Stimulated activated naive CD4-positive, alpha-beta T cell (primary cell): ENCODE measurements at regions not wholly inside any gene's neighbourhood (a gene's known extent, or its start where the extent isn't known, plus 50 kb on each side); places are given as distances from the start of the nearest gene placed in this dataset.
A peak's percentile ranks its signal among the peaks of the same experiment; 100 is the strongest.

Source experiments
- DNase-seq, 6 experiments: peaks; one replicate each; lab custom pipeline; 2025; lab: John Stamatoyannopoulos, UW

DNA sequence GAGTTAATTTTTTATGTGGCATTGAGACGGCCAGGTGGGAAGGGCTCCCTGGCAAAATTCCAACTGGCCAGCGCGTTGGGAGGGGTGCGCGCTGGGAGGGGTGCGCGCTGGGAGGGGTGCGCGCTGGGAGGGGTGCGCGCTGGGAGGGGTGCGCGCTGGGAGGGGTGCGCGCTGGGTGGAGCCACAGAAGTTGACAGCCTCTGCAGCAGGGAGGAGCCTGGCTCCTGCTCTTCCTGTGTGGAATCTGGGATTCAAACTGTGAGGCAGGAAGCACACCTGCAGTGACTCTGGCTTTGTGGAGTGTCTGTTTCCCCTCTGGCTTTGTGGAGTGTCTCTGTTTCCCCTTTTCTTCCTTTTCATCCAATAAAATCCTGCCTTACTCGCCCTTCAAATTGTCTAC is 147.9 kb upstream of the CBLN2 start:
- DNase-seq: no peak

DNA sequence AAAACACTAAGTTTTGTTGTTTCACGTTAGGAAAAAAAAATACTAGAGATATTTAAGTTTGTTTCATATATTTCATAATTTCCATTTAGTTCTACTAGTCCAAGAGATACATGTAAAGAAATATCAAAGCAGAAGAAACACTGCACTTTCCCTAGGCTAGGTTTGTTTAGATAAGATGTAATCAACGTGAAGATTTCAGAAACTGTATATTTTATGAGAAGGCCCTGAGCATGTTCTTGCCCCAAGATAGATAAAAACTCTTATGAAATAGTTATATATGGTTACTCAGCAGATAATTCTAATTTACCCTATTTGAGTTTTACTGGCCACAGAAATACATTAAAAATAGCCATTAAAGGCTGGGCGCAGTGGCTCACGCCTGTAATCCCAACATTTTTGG is 143.6 kb upstream of the CBLN2 start:
- DNase-seq: no peak

DNA sequence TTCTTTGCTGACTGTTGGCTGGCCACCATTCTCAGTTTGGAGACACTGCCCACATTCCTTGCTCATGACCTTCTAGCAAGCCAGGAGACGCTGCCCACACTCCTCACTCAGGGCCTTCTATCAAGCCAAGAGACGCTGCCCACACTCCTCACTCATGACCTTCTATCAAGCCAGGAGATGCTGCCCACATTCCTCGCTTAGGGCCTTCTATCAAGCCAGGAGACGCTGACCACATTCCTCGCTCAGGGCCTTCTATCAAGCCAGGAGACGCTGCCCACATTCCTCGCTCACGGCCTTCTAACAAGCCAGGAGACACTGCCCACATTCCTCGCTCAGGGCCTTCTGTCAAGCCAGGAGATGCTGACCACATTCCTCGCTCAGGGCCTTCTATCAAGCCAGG is 131.3 kb upstream of the CBLN2 start:
- no peak for DNase-seq

DNA sequence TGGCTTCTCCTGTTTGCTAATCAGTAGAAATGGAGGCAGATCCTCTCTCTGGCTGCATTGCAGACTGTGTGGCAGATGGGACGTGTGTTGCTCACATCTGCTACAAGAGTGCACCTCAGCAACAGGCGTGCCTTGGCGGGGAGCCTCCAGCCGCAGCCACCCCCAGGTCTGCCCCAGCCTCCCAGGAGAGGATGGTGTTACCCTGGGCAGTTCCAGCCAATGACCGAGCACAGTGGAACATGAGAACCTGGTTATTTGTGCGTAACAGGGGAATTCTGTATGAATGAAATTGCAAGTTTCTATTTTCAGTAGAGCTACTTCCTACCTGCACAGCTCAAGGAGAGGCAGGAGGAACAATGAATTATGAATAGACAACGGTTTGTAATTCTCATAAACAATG is 130.6 kb upstream of the CBLN2 start:
- DNase-seq: no peak

DNA sequence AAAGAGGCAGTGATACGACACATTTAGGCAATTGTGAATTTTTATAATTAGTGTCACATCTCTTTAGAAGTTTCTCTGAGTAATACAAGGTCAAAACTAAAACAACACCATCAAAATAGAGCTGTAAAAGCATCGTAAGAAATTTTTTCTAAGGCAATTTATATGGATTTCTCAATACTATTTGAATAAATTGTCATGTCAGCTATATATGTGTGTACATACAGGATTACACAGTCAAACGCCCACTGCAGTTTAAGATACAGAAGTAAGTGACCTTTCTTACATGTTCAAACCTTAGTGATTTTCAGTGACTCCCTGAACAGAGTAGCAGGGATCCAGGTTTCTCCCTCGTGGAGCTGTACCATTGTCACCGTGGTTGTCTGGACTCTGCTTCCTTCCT is 129.1 kb upstream of the CBLN2 start:
- DNase-seq: no peak

DNA sequence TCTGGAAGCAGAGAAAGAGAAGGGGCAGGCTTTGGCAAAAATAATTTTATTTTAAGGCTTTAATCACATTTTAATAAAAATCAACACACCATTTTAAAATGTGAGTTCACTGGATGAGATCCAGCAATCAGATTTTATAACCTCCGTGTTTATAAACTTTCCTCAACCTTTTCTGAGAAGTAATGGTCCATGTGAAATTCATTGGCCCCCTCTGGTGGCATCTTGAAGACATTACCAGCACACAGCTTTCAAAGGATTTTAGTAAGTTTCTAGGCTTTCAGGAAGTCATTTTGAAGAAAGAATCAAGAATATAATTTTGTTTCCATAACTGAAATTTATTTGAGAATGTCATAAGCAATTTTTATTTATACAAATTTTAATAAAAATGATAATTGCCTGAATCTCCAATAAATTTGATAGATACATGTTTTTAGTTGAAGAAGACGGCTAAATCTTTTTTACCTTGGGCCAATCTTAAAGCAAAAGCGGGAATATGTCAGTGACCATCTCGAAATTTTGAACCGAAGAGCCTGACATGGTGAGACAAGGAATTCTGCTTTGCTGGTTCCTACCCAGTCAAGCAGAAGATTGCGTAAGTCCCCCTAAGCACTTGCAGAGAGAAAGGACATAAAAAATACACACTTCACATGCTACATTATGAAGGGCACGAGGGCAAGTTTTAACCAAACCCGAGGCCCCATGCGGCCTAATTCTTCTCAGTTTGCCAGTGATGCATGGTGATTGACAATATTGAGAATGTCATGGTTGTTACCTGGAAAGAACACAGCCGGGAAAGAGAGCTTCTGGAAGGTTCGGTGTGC is 128.4 kb upstream of the CBLN2 start:
- peak in 1 of 6 experiments; percentile 6 for DNase-seq

DNA sequence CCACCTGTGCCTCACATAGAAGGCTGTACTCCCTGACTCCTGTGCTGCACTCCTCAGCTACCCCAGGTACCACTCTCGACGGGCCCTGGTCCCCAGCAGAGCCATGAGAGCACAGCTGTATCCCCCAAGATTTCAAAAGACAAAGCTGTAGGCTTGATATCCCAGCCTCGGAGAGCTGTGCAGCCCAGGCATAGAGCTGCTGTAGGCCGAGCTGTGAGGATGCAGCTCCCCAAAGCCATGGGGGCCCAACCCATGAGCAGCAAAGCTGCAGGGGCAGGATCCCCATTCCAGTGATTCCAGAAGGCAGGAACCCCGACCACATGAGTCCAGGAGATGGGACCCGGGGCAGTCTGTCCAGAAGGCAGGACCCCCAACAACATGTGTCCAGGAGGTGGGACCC is 123.8 kb upstream of the CBLN2 start:
- no peak for DNase-seq

DNA sequence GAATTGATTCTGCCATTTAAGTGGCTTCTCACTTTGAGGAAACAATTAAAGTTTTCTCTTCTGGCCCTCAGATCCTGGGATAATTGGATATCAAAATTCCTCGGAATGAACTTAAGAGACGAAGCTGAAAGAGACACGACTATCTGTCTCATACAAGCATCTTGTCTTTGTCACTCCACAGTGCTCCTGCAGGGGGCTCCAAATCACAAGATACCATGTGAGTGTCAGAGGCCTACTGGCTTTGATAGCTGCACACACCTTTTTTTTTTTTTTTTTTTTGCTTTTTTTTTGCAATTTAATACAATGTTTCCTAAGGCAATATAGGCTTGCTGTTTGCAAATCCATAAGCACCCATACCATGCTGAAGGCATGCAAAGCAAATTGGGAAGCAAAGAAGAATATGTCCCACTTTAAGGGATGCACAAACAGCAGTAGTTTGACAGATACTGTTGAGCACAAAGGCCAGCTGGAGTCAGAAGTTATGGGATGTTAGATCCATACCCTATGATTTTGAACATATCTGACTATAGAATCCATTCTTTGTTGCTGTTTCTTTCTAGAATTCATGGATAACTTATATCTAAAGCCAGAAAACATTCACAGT is 109.0 kb upstream of the CBLN2 start:
- peak in 1 of 6 experiments; percentile 1 for DNase-seq

DNA sequence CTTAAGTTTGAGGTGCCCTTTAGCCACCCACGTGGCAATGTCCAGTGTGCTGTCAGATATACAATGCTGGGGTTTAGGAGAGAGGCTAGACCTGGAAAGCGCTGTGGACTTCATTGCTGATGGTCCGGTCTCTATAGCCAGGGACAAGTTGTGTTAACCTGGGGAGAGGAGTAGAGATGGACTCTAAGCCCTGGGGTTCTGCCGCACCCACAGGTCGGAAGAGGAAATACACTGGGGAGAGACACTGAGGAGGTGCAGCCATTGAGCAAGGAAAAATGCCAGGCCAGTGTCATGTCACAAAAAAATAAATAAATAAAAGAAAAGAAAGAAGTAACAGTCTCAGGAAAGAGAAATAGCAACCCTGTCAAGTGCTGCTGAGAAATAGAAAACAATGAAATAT is 106.9 kb upstream of the CBLN2 start:
- no peak for DNase-seq

DNA sequence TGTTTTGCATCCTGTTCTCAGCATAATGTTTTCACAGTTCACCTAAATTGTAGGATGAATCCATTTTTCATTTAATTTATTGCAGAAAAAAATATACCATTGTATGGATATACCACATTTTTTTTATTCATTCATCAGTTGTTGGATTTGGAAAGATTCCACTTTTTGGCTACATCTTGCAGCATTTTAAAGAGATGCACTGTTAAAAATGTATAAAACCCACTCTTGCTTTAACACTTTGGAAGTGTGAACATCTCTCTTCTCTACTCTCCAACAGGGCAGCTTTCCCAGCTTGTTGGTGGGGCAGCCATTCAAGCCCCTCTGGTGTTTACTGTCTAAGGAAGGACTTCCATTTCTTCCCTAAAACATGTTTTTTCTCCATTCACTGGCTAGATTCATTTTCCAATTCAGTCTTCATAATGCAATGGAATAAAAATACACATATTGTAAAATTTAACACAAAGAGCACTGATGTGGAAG is 104.4 kb upstream of the CBLN2 start:
- DNase-seq: no peak

DNA sequence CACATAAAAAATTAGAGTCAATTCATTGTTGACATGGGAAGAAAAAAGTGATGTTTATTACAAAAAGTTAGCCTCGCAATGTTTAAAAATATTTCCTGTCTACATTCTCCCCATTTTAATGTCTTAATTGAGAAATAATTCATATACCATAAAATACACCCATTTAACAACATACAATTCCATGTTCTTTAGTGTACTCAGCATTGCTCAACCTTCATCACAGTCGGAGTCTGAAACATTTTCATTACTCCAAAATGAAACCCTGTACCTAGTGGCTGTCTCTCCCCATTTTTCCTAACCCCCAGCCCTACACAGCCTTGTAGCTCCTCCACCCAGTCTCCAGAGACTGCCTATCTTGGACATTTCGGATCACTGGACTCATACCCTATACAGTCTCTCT is 103.9 kb upstream of the CBLN2 start:
- DNase-seq: no peak

DNA sequence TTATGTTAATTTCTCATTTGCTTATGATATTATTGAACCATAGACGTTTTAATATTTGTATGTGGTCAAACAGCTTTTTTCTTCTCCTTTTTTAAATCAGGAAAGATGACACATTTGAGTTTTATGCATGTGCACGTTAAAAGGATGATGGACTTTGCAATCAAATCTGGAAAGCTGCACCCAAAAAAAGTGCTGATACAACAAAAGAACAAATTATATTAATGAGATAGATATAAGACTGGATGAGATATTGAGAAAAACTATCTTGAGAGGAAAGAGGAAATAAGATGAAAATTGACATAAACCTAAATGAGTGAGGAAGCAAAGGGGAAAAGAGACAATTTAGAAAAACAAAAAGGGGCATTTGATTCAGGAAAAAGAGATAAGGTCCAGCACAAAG is 96.4 kb upstream of the CBLN2 start:
- no peak for DNase-seq

DNA sequence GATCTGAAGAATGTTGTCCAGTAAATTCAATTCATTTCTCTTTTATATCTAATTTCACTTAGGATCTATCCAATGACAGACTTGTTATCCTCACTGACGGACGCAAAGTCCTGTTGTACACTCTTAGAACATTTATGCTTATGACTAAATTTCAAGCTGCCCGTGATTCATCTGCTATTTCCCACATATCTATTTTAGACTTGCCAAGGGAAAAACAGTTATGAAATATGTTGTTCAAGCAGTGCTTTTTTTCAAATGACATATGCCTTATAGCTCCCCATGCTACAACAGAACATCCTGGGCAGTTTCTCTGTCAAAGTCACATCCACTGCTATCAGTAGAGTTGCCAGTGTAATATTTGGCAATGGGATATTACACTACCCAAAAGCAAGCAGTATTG is 94.2 kb upstream of the CBLN2 start:
- no peak for DNase-seq

DNA sequence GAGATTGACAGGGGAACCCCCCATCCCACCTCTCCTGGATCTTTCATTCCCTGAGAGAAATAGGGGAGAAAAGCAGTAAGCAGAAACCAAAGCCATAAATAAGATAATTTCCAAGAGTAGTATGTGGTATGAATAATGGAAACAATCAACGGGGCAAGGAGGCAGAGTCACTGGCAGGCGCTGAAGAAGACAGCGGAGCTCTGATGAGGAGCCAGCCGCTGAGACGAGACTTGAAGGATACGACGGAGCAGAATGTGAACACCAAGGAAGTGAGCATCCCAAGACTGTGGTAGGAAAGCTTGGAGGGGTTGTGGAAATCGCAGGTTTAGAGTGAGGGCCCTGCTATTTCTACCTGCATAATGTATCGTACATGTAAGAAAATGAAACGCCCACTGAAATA is 93.6 kb upstream of the CBLN2 start:
- no peak for DNase-seq

DNA sequence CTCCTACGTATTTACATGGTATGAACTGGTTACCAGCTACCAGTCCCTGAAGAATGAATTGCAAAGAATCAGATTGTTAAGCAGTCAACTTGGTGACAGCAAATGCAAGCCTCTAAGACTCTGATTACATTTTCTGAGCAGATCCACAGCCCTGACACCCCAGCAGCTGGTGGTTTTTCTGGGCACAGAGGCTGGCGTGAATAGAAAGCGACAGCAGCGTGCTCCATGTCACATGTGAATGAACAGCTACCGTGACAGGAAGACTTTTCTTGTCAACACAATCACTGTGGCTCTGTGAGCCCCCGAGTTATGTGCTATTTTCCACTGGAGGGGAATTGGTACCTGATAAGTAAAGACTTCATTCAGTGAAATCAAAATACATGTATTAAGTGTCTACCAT is 93.2 kb upstream of the CBLN2 start:
- no peak for DNase-seq

DNA sequence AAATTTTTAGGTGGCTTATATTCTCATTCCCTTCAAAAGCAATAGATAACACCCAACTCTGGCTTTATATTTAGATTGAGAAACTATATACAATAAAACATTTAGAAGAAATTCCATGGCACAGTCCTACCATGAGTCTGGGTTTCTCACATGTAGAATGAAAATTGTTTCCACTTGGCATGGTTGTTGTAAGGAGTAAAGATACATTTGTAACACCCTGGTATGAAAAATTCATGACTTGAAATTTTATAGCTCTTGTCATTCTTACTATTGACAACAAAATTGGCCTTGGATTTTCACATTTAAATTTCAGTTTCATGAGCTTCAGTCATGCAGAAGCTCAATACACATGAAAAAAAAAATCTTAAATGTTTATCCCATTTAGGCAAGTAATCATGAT is 92.5 kb upstream of the CBLN2 start:
- no peak for DNase-seq

DNA sequence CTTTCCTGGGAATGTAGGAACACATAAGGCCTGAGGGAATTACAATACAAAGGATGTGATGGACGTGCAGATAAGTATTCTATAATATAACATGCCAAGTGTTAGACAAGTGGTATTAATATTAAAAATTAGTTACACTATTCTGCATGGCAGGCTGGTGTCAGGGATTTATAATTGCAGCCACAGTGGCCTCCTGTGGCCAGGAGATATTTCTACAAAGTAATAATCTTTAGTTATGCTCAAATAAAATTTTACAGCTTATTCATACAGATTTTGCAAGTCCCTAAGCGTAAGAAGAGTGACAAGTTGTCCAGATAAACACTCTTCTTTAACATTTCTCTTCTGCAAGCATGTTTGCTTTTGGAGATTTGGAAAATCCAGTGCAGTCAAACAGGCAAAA is 90.4 kb upstream of the CBLN2 start:
- no peak for DNase-seq

DNA sequence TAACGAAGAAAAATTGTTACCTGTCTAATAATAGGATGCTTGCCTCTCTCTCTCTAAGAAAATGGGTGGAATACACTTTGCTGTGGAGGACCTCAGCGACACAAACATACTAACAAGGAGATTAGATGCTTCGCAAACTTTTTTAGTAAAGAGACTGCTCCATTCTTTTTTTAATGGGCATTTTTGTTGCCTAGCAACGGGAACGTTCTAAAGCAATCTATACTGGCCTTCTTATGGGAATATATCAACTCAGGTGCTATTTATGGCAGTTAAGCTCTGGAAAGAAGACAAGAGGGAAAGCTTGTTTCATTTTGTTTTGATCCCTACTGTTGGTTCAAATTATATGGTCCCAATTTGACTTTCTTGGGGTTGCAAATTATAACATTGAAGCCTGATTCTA is 86.8 kb upstream of the CBLN2 start:
- DNase-seq: no peak

DNA sequence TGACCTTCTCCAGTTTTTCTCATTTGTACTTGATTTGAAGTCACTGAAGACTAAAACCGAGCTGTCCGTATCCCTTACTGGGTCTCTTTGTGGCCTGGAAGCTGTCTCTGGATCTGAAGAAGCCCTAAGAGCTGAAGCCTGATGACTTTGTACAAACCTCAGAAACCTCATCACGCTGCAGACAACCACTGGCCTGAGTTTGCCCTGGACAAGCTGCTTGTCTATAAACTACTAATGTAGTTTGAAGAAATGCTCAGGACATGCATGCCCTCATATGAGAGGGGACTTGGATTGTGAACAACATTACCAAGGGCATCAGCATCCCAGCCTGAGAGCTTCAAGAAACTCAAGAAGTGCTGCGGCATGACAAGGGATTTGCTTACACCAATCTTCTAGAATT is 79.3 kb upstream of the CBLN2 start:
- DNase-seq: no peak

DNA sequence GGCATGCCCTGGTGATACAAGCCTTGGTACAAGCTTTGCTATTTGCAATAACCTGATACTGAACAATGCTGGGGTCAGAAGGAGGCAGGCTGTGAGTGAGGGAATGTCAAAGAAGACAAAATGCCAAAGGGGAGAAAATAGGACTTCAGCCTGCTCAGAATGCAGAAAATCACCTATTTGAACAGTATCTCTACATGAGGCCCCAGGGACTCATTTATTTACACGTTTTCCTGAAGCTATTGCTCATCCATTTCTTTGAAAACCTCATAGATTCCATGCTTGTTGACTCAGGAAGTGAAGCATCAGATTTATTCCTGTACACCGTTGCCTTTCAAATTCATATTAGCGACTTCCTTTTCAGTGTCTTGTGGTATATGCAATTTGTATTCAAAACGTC is 69.4 kb upstream of the CBLN2 start:
- DNase-seq: no peak

DNA sequence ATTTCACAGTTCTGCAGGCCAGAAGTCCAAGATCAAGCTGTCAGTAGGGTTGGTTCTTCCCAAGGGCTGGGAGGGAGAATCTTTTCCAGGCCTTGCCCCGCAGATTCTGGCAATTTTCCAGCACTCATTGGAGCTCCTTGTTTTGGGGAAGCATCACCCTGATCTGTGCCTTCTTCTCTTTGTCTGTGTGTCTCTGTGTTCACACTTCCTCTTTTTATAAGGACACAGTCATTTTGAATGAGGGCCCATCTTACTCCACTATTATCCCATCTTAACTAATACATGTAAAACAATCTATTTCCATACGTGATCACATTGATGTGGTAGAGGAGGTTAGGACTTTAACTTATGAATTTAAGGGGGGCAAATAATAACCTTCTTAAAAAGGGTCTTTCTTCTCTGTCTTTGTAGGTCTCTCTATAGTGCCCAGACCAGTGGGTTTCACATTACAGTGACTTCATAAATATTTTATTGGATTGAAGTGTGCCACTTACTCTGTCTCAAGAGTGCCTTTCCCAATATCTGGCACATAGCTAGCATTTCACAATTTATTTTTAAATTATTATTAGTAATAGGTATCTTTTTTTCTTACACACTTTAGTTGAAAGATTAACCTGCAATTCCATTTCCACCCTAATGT is 68.9 kb upstream of the CBLN2 start:
- no peak for DNase-seq

DNA sequence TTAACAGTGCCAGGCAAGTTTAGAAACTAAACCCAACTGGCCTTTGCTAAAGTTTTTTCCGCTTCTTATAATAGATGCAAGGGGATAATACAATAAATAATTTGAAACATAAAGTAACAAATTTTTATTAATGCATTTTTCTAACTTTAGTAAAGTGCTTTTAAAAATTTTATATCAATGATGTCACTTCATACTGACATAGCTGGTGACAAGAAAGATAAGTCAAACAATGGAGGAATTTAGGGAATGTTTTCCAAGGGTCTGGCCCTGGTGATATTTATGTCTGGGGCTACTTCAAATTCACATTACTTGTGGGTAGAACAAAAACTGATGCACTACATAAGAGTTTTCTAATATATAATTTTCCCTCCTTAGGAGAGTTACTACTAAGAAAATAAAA is 61.2 kb upstream of the CBLN2 start:
- DNase-seq: no peak

DNA sequence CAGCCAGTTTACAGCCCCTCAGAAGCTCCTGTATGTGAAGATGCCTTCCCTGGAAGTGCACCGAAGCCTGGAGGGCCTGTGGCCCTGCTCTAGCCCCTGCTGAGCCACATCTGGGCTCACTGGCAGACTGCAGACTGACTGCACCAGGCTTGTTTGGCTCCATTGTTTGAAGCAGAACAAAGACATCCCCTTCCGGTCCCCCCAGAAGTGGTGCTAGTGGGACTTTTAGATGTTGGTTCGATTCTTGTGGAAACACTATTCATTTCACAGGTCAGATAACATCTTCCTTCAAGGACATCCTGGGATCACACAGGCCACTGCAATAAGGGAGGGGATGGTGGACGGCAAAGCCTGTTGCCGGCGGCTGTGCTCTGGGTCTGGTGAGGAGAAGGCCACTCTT is 57.8 kb upstream of the CBLN2 start:
- no peak for DNase-seq
